ENCODE measurements at regions not wholly inside any gene's neighbourhood (a gene's known extent, or its start where the extent isn't known, plus 50 kb on each side); places are given as distances from the start of the nearest gene placed in this dataset.
"Not testable (repeated sequence)": the region's sequence is repeated elsewhere in the genome, so short reads cannot be mapped to it uniquely, and the experiment has no call there.

- no peak for DNase-seq (ENCODE audit: low spot score)
Measured at GRCh38 chr18:46179306-46179705, 75.1 kb downstream of the HAUS1 start.

GRCh38 chr18:46182633-46183358, 78.6 kb downstream of the HAUS1 start:
- no peak for DNase-seq (ENCODE audit: low spot score)

GRCh38 chr18:46184296-46184695, 80.1 kb downstream of the HAUS1 start:
- not testable (repeated sequence) for DNase-seq (ENCODE audit: low spot score)

- no peak for DNase-seq (ENCODE audit: low spot score)
Measured at GRCh38 chr18:46184727-46185126, 80.5 kb downstream of the HAUS1 start.

- no peak for DNase-seq (ENCODE audit: low spot score)
Measured at GRCh38 chr18:46190667-46191066, 86.5 kb downstream of the HAUS1 start.

- DNase-seq (ENCODE audit: low spot score): no peak
Measured at GRCh38 chr18:46196627-46197243, 92.5 kb downstream of the HAUS1 start.

GRCh38 chr18:46199515-46200147, 95.4 kb downstream of the HAUS1 start:
- no peak for DNase-seq (ENCODE audit: low spot score)

GRCh38 chr18:46200178-46201055, 96.2 kb downstream of the HAUS1 start:
- not testable (repeated sequence) for DNase-seq (ENCODE audit: low spot score)

- DNase-seq (ENCODE audit: low spot score): no peak
Measured at GRCh38 chr18:46204143-46204542, 100.0 kb downstream of the HAUS1 start.

GRCh38 chr18:46207985-46208384, 103.8 kb downstream of the HAUS1 start:
- DNase-seq (ENCODE audit: low spot score): no peak

- DNase-seq (ENCODE audit: low spot score): no peak
Measured at GRCh38 chr18:46209161-46209560, 105.0 kb downstream of the HAUS1 start.

- DNase-seq (ENCODE audit: low spot score): no peak
Measured at GRCh38 chr18:46211816-46212215, 107.6 kb downstream of the HAUS1 start.

GRCh38 chr18:46212398-46212797, 108.2 kb downstream of the HAUS1 start:
- no peak for DNase-seq (ENCODE audit: low spot score)

- no peak for DNase-seq (ENCODE audit: low spot score)
Measured at GRCh38 chr18:46213295-46213694, 109.1 kb downstream of the HAUS1 start.

GRCh38 chr18:46214435-46214834, 110.2 kb downstream of the HAUS1 start:
- DNase-seq (ENCODE audit: low spot score): no peak

GRCh38 chr18:46215902-46216723, 111.9 kb downstream of the HAUS1 start:
- no peak for DNase-seq (ENCODE audit: low spot score)

GRCh38 chr18:46220116-46220515, 115.9 kb downstream of the HAUS1 start:
- DNase-seq (ENCODE audit: low spot score): no peak

- no peak for DNase-seq (ENCODE audit: low spot score)
Measured at GRCh38 chr18:46222093-46222492, 117.9 kb downstream of the HAUS1 start.

- no peak for DNase-seq (ENCODE audit: low spot score)
Measured at GRCh38 chr18:46222710-46223360, 118.7 kb downstream of the HAUS1 start.

GRCh38 chr18:46224181-46224775, 120.1 kb downstream of the HAUS1 start:
- DNase-seq (ENCODE audit: low spot score): no peak
